ENCODE measurements at regions not wholly inside any gene's neighbourhood (a gene's known extent, or its start where the extent isn't known, plus 50 kb on each side); places are given as distances from the start of the nearest gene placed in this dataset.

- Histone ChIP-seq H2AFZ (ENCODE audit: low read depth) (no peak overlapping the region), H3K79me2 (ENCODE audit: insufficient read depth) (no peaks in the 10 kb centered on the region), H3K9me2 (0 out of 2 replicates have a peak, but pooled peaks cover 2% of the 10 kb centered on the region), H3K9me3 (no peaks in the 10 kb centered on the region), H3K4me1 (ENCODE audit: control insufficient read depth in 1 of 2, insufficient read depth in 2 of 2, low read depth in 1 of 2, low read length in 1 of 2) (no peaks in the 10 kb centered on the region), H3K36me3 (replicated peaks in 1 of 2; ENCODE audit: control insufficient read depth in 1 of 2, insufficient read depth in 2 of 2, low read length in 1 of 2) (no peaks in the 10 kb centered on the region), H4K20me1 (ENCODE audit: insufficient read depth) (no peaks in the 10 kb centered on the region), H3K27me3 (ENCODE audit: insufficient read depth) (no peaks in the 10 kb centered on the region), H3K4me3 (ENCODE audit: low read depth in 2 of 2, low read length in 1 of 2) (no peak overlapping the region), H3K27ac (ENCODE audit: low read depth in 2 of 2, low read length in 1 of 2) (no peak overlapping the region), H3K9ac (no peak overlapping the region), H3K4me2 (no peak overlapping the region), H3F3A (replicated peaks; ENCODE audit: insufficient read depth) (no peaks in the 10 kb centered on the region)
- WGBS (ENCODE audit: low lambda C conversion rate) = under 1% methylated on average over 4 of the region's 4 CpGs
- CTCF ChIA-PET = no interaction called here
- TF ChIP-seq TEAD4 (IDR thresholded peaks at IDR 0.05; ENCODE audit: borderline replicate concordance, insufficient read depth) = no peak
- no peak for TF ChIP-seq GABPA (IDR thresholded peaks at IDR 0.05; ENCODE audit: low read depth)
- no peak for TF ChIP-seq NRF1 (IDR thresholded peaks at IDR 0.05; ENCODE audit: low read depth, low read length)
- TF ChIP-seq GATA2 (CRISPR knock-in tag; IDR thresholded peaks at IDR 0.05) = no peak
- no peak for TF ChIP-seq RCOR1 (IDR thresholded peaks at IDR 0.05; ENCODE audit: low read length)
- no peak for TF ChIP-seq RXRA (IDR thresholded peaks at IDR 0.05; ENCODE audit: borderline replicate concordance, low read depth)
- TF ChIP-seq MEF2A (IDR thresholded peaks at IDR 0.05; ENCODE audit: borderline replicate concordance, low read depth) = no peak
- DNase-seq = no peak
- POLR2A ChIA-PET = no interaction called here
These were observed 136.3 kb downstream of the POLR1F start for GRCh38 chr7:19572566-19572965.

- Histone ChIP-seq H3K27ac (ENCODE audit: low read depth in 2 of 2, low read length in 1 of 2) (no peak overlapping the region), H3K4me1 (ENCODE audit: control insufficient read depth in 1 of 2, insufficient read depth in 2 of 2, low read depth in 1 of 2, low read length in 1 of 2) (no peaks in the 10 kb centered on the region), H3K9me2 (no peaks in the 10 kb centered on the region), H3K36me3 (replicated peaks in 1 of 2; ENCODE audit: control insufficient read depth in 1 of 2, insufficient read depth in 2 of 2, low read length in 1 of 2) (no peaks in the 10 kb centered on the region), H3K4me2 (no peak overlapping the region), H3F3A (replicated peaks; ENCODE audit: insufficient read depth) (no peaks in the 10 kb centered on the region), H2AFZ (ENCODE audit: low read depth) (no peak overlapping the region), H3K4me3 (ENCODE audit: low read depth in 2 of 2, low read length in 1 of 2) (no peak overlapping the region), H3K9ac (no peak overlapping the region), H4K20me1 (ENCODE audit: insufficient read depth) (no peaks in the 10 kb centered on the region), H3K9me3 (no peaks in the 10 kb centered on the region), H3K27me3 (ENCODE audit: insufficient read depth) (no peaks in the 10 kb centered on the region), H3K79me2 (ENCODE audit: insufficient read depth) (no peaks in the 10 kb centered on the region)
- POLR2A ChIA-PET = no interaction called here
- WGBS (ENCODE audit: low lambda C conversion rate) = 10% methylated on average over 4 of the region's 4 CpGs
- CTCF ChIA-PET = interaction anchor here (0.9 kb wide), 1 partner anchor 1860 kb away, joined by 3 read pairs; no protein-coding TSS in a partner anchor
- TF ChIP-seq, protein P1, sequence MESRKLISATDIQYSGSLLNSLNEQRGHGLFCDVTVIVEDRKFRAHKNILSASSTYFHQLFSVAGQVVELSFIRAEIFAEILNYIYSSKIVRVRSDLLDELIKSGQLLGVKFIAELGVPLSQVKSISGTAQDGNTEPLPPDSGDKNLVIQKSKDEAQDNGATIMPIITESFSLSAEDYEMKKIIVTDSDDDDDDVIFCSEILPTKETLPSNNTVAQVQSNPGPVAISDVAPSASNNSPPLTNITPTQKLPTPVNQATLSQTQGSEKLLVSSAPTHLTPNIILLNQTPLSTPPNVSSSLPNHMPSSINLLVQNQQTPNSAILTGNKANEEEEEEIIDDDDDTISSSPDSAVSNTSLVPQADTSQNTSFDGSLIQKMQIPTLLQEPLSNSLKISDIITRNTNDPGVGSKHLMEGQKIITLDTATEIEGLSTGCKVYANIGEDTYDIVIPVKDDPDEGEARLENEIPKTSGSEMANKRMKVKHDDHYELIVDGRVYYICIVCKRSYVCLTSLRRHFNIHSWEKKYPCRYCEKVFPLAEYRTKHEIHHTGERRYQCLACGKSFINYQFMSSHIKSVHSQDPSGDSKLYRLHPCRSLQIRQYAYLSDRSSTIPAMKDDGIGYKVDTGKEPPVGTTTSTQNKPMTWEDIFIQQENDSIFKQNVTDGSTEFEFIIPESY (IDR thresholded peaks at IDR 0.05; ENCODE audit: borderline replicate concordance, low read depth) = no peak
- no peak for TF ChIP-seq NFIC (IDR thresholded peaks at IDR 0.05; ENCODE audit: borderline replicate concordance)
- no peak for TF ChIP-seq GATA2 (CRISPR knock-in tag; IDR thresholded peaks at IDR 0.05)
- TF ChIP-seq, protein P2, sequence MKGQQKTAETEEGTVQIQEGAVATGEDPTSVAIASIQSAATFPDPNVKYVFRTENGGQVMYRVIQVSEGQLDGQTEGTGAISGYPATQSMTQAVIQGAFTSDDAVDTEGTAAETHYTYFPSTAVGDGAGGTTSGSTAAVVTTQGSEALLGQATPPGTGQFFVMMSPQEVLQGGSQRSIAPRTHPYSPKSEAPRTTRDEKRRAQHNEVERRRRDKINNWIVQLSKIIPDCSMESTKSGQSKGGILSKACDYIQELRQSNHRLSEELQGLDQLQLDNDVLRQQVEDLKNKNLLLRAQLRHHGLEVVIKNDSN (IDR thresholded peaks at IDR 0.05; ENCODE audit: borderline replicate concordance, low read depth) = no peak
- no peak for TF ChIP-seq SIN3A (IDR thresholded peaks at IDR 0.05; ENCODE audit: borderline replicate concordance, low read depth, low read length)
- no peak for DNase-seq
These were observed 141.8 kb downstream of the POLR1F start for GRCh38 chr7:19567011-19567410.
